GM21737 (cell line): ENCODE measurements at regions not wholly inside any gene's neighbourhood (a gene's known extent, or its start where the extent isn't known, plus 50 kb on each side); places are given as distances from the start of the nearest gene placed in this dataset.

ENCODE experiments used
- ATAC-seq: cut with Tn5 transposase; IDR thresholded peaks from one replicate; pipeline ENCODE4 v1.9.1; 2021; ENCODE audit warnings: mild to moderate bottlenecking, moderate library complexity; ENCODE audit not compliant: unreplicated experiment

- ATAC-seq, result no peak
Observed at GRCh38 chr4:11342401-11342800, 86.3 kb downstream of the HS3ST1 start.

DNA sequence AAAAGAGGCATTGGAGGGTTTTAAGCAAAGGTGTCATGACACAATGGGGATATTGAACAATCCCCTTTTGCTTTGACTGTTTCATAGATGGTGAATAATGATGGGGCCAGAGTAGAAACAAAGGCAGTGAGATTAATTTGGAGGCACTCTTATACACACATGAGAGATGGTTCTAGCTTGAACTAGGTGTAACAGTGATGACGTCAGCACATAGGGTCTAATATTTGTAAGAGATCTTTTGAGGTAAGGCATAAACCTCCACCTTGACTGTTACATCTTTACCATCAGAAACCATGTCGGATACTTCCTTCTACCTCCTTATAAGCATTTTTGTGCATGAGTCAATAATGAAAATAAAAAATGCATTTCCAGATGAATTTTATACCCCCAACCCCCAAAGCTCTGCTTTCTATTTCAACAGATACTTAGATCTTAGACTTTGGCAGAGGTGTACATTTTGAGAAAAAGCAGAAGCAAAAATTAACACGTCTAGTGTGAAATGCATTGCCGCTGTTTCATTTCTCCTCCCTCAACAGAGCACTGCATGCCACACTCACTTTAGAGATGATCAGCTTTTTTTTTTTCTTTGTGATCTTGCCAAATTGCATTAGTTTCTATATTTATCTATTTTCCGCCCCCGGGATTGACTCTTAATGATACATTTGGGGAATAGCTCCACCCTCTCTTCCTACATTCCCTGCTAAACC is 87.2 kb downstream of the HS3ST1 start:
- no peak for ATAC-seq

GRCh38 chr4:11338956-11339782 is 89.5 kb downstream of the HS3ST1 start:
- ATAC-seq, result no peak

DNA sequence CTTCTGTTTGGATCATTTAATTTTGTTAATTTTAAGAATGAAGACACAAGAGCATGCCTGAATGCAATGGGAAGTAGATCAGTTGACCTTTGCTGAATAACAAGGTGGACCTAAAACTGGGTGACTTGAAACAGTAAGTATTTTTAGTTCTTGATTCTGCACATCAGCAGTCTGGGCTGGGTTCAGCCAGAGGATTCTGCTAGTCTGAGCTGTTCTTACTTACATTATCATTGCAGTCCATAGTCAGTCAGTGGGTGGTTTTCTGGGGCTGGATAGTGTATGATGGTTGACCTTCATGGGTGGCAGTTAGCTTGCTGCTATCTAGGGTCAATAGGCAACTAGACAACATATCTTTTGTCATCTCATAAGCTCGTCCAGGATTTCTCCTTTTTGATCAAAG is 91.4 kb downstream of the HS3ST1 start:
- no peak for ATAC-seq

DNA sequence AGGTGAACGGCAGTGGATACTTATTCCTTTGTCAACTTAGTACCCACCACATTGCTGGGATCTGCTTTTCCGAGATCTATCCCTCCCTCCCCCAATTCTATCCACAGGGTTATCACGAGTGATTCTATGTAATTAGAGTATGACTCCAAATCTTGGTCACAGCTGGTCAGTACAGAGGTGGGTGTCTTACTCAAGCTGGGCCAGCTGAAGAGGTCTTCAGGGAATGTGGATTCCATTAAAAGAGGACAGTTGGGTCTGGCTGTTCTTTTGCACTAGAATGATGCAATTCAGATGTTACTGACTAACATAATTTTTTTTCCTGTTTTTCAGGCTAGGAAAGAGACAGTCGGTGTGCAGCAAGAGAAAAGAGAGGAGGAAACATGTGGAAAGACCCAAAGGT is 92.3 kb downstream of the HS3ST1 start:
- ATAC-seq, result no peak

DNA sequence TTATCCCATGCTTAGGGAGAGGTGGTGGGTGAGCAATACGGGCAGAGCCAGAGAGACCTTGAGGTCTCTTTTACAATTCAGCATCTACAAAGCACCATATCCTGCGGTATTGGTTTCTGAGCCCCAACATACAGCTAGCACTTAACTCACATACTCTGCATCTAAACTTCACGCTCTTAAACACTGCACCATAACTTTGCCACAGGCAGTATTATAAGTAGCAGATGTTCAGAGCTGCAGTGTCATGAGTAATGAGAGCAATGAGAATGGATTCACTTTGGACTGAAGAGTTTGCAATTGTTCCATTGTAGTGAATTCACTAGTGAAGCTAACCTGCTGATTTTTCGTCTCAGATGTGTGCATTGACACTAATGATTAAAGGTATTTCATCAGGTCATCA is 93.8 kb downstream of the HS3ST1 start:
- ATAC-seq, result no peak

DNA sequence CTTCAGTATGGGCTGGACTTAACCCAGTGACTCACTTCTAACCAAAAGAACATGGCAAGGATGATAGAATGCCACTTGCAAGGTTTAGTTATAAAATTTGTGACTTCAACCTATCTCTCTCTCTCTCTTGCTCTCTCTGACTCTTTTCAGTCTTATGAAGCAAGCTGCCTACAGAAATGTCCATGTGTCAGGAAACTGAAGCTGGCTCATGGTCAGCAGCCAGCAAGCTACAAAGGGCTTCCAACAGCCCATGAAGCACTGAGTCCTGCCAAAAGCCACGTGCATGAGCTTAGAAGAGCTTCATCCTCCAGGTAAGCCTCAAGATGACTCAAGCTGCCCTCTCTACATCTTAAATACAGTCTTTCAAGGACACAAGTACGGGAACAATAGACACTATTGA is 100.3 kb downstream of the HS3ST1 start:
- no peak for ATAC-seq

DNA sequence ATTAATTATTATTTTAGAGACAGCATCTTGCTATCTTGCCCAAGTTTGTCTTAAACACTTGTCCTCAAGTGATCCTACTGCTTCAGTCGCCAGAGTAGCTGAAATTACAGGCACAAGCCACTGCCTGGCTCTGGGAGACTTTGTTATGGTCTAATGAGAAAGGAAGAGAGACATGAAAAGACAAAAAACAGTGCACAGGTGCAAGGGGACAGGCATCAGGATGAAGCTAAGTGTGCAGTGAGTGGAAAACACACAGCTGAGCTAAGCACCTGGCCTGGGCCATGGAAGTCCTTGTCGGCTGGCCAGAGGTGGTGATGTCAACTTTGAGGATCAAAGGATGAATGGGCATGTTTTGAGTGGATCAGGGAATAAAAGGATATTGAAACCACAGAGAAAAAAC is 102.7 kb downstream of the HS3ST1 start:
- ATAC-seq, result no peak

GRCh38 chr4:11323771-11324170 is 104.9 kb downstream of the HS3ST1 start:
- no peak for ATAC-seq

DNA sequence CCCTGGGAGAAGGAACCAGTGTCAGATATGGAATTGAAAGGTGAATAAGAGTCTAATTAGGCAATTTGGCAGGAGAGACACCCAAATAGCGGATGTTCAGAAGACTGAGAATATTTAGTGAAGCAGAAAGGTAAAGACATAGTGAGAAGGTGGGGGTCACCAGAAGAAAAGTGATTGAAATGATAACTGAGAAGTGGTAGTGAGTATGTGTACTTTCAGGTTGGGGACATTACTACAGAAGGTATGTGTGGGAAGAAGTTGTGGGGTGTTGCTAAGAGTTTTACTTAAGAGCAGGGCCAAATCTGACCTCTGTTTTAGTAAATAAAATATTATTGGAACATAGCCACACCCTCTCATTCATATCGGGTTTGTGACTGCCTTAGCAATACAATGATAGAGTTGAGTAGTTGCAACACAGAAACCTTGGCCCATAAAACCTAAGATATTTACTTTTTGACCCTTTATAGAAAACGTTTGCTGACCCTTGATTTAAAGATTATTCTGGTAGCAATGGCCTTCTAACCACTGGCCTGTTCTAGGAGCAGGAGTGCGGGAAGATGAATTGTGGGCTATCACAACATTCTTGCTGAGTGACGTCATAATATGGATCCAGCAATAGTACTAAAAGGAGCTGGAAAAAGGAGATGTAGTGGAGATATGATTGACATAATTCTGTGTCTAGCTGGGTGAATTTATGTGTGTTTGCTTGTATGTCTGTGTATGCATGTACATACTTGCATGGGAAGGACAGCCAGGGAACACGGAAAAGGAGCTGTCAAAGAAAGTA is 115.3 kb downstream of the HS3ST1 start:
- no peak for ATAC-seq

DNA sequence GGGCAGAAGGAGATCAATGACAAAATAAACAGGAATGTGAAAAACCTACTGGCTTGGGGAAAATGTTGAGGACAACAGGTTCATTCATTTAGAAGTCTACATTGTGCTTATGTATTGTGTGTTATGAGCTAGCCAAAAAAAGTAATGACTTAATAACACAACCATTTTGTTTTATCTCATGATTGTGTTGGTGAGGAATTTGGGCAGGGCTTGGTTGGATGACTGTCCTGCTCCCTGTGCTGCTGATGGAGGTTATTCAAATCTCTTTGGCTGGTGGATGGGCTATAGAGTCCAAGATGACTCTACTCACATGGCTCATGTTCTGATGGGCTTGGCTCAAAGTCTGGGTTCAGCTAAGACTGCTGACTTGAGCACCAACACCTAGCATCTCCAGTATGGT is 116.3 kb downstream of the HS3ST1 start:
- ATAC-seq, result no peak

GRCh38 chr4:11301075-11301660 is 127.5 kb downstream of the HS3ST1 start:
- no peak for ATAC-seq

- no peak for ATAC-seq
Observed at GRCh38 chr4:11299836-11300235, 128.9 kb downstream of the HS3ST1 start.

GRCh38 chr4:11299016-11299415 is 129.7 kb downstream of the HS3ST1 start:
- ATAC-seq, result no peak

- ATAC-seq, result no peak
Observed at GRCh38 chr4:11298451-11298850, 130.2 kb downstream of the HS3ST1 start.

- no peak for ATAC-seq
Observed at GRCh38 chr4:11297627-11298026, 131.1 kb downstream of the HS3ST1 start.

DNA sequence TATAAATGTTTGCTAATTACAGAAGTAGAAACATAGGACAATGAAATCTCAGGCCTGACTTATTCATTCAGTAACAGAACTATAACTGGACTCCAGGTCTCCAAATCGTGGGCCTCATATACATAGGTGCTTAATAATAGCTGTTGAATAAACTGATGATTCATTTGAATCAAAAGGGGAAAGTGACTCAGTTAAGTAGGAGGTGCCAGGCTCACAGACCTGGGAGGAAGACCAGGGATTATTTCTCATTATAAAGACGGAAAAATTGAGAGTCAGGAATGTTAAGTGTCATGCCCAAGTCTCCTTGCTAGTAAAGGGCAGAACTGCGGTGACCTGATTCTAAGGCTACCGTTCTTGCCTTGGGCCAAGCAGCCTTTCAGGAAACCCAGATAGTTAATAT is 131.5 kb downstream of the HS3ST1 start:
- ATAC-seq, result no peak

- ATAC-seq, result no peak
Observed at GRCh38 chr4:11293866-11294265, 134.8 kb downstream of the HS3ST1 start.

- no peak for ATAC-seq
Observed at GRCh38 chr4:11287055-11287454, 141.6 kb downstream of the HS3ST1 start.

- peak; percentile 73 for ATAC-seq
Observed at GRCh38 chr4:11286533-11286932, 142.2 kb downstream of the HS3ST1 start.

DNA sequence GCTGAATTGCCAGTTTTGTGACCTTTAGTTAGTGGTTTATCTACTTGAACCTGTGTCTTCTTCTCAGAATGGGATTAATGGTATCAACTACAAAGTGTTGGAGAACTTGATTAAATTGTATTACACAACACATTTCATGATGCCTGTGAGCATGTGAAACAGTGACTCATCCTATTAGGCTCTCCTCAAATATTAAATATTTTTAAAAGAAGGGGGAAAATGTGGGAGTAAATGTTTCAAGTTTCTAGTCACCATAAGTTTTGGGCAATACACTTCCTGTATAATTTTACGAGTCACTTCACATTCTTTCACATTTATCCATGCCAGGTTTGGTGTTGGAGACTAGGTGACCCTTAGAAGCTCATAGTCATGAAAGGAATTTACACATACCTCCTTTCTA is 147.0 kb downstream of the HS3ST1 start:
- no peak for ATAC-seq
